ENCODE measurements at regions not wholly inside any gene's neighbourhood (a gene's known extent, or its start where the extent isn't known, plus 50 kb on each side); places are given as distances from the start of the nearest gene placed in this dataset.
"Not testable (repeated sequence)": the region's sequence is repeated elsewhere in the genome, so short reads cannot be mapped to it uniquely, and the experiment has no call there.

- no peak for TF ChIP-seq CTCF (IDR thresholded peaks at IDR 0.05; ENCODE audit: low read depth, low read length)
- Histone ChIP-seq H3K27me3 (no peaks in the 10 kb centered on the region), H3K4me3 (ENCODE audit: low read depth, low read length) (no peak overlapping the region), H3K4me1 (no peaks in the 10 kb centered on the region), H3K9me3 (no peaks in the 10 kb centered on the region), H3K36me3 (no peaks in the 10 kb centered on the region)
- DNase-seq, result no peak
These were observed 162.5 kb upstream of the RPRM start for GRCh38 chr2:153641046-153641445.

GRCh38 chr2:153644955-153645354, 166.4 kb upstream of the RPRM start:
- H3K36me3 ChIP-seq, result no peaks in the 10 kb centered on the region
- no peak overlapping the region for H3K4me3 ChIP-seq (ENCODE audit: low read depth, low read length)
- no peaks in the 10 kb centered on the region for H3K4me1 ChIP-seq
- H3K9me3 ChIP-seq, result no peaks in the 10 kb centered on the region
- H3K27me3 ChIP-seq, result no peaks in the 10 kb centered on the region
- no peak for DNase-seq
- TF ChIP-seq CTCF (IDR thresholded peaks at IDR 0.05; ENCODE audit: low read depth, low read length), result no peak

- no peaks in the 10 kb centered on the region for H3K9me3 ChIP-seq
- H3K4me1 ChIP-seq, result no peaks in the 10 kb centered on the region
- no peak for TF ChIP-seq CTCF (IDR thresholded peaks at IDR 0.05; ENCODE audit: low read depth, low read length)
- DNase-seq, result no peak
- no peaks in the 10 kb centered on the region for H3K27me3 ChIP-seq
- H3K36me3 ChIP-seq, result no peaks in the 10 kb centered on the region
- H3K4me3 ChIP-seq (ENCODE audit: low read depth, low read length), result no peak overlapping the region
These were observed 167.0 kb upstream of the RPRM start for GRCh38 chr2:153645599-153645998.

GRCh38 chr2:153657651-153658050, 179.1 kb upstream of the RPRM start:
- Histone ChIP-seq H3K27me3 (no peaks in the 10 kb centered on the region), H3K4me3 (ENCODE audit: low read depth, low read length) (no peak overlapping the region), H3K4me1 (no peaks in the 10 kb centered on the region), H3K36me3 (no peaks in the 10 kb centered on the region), H3K9me3 (no peaks in the 10 kb centered on the region)
- no peak for DNase-seq
- no peak for TF ChIP-seq CTCF (IDR thresholded peaks at IDR 0.05; ENCODE audit: low read depth, low read length)

- Histone ChIP-seq H3K4me3 (ENCODE audit: low read depth, low read length) (no peak overlapping the region), H3K36me3 (no peaks in the 10 kb centered on the region), H3K4me1 (no peaks in the 10 kb centered on the region), H3K27me3 (no peaks in the 10 kb centered on the region), H3K9me3 (no peaks in the 10 kb centered on the region)
- TF ChIP-seq CTCF (IDR thresholded peaks at IDR 0.05; ENCODE audit: low read depth, low read length), result no peak
- no peak for DNase-seq
These were observed 183.2 kb upstream of the RPRM start for GRCh38 chr2:153661801-153662200.

- H3K36me3 ChIP-seq, result no peaks in the 10 kb centered on the region
- no peaks in the 10 kb centered on the region for H3K9me3 ChIP-seq
- DNase-seq, result no peak
- no peaks in the 10 kb centered on the region for H3K4me1 ChIP-seq
- H3K27me3 ChIP-seq, result no peaks in the 10 kb centered on the region
- no peak for TF ChIP-seq CTCF (IDR thresholded peaks at IDR 0.05; ENCODE audit: low read depth, low read length)
- H3K4me3 ChIP-seq (ENCODE audit: low read depth, low read length), result no peak overlapping the region
These were observed 184.8 kb upstream of the RPRM start for GRCh38 chr2:153663371-153663770.

GRCh38 chr2:153664009-153664408, 185.4 kb upstream of the RPRM start:
- not testable (repeated sequence) for H3K9me3 ChIP-seq; H3K4me3 ChIP-seq (ENCODE audit: low read depth, low read length); DNase-seq; H3K4me1 ChIP-seq; H3K27me3 ChIP-seq; H3K36me3 ChIP-seq

All from BE2C (cell line).